Adipocyte (in vitro differentiated cells): ENCODE measurements at regions not wholly inside any gene's neighbourhood (a gene's known extent, or its start where the extent isn't known, plus 50 kb on each side); places are given as distances from the start of the nearest gene placed in this dataset.
A peak's percentile ranks its signal among the peaks of the same experiment; 100 is the strongest.
"Not testable (repeated sequence)": the region's sequence is repeated elsewhere in the genome, so short reads cannot be mapped to it uniquely, and the experiment has no call there.

Source experiments
- DNase-seq: peaks from one replicate; pipeline ENCODE4 v3.0.0-alpha.2; 2015; ENCODE audit warnings: low read depth
- H3K27me3 ChIP-seq: replicated peaks from 2 replicates; pipeline ENCODE4 v1.7.0; 2013; ENCODE audit warnings: mild to moderate bottlenecking, low read length, moderate library complexity; ENCODE audit not compliant: control insufficient read depth, insufficient read depth
- H3K36me3 ChIP-seq: 2 replicates; pipeline ENCODE4 v1.7.0; 2013; ENCODE audit warnings: low read length, mild to moderate bottlenecking, moderate library complexity; ENCODE audit not compliant: control insufficient read depth, insufficient read depth, severe bottlenecking
- H3K4me1 ChIP-seq: 2 replicates; pipeline ENCODE4 v1.7.0; 2013; ENCODE audit warnings: mild to moderate bottlenecking, low read length, moderate library complexity; ENCODE audit not compliant: control insufficient read depth, insufficient read depth
- H3K4me3 ChIP-seq: 2 replicates; pipeline ENCODE4 v1.7.0; 2013; ENCODE audit warnings: mild to moderate bottlenecking, low read length, moderate library complexity
- H3K9ac ChIP-seq: 2 replicates; pipeline ENCODE4 v1.7.0; 2013; ENCODE audit warnings: mild to moderate bottlenecking, low read length, moderate library complexity
- H3K9me3 ChIP-seq: 2 replicates; pipeline ENCODE4 v1.7.0; 2013; ENCODE audit warnings: mild to moderate bottlenecking, low read length, moderate library complexity; ENCODE audit not compliant: control insufficient read depth

GRCh38 chr5:18461766-18462165 lies 827.5 kb downstream of the TAF11L14 start:
- no peaks in the 10 kb centered on the region for H3K36me3 ChIP-seq
- no peaks in the 10 kb centered on the region for H3K9me3 ChIP-seq
- no peaks in the 10 kb centered on the region for H3K27me3 ChIP-seq

GRCh38 chr5:18465833-18466681 lies 831.8 kb downstream of the TAF11L14 start:
- H3K4me1 ChIP-seq: no peaks in the 10 kb centered on the region
- no peaks in the 10 kb centered on the region for H3K9me3 ChIP-seq
- DNase-seq: peak; percentile 78
- no peaks in the 10 kb centered on the region for H3K36me3 ChIP-seq
- H3K27me3 ChIP-seq: no peaks in the 10 kb centered on the region
- no peak overlapping the region for H3K9ac ChIP-seq
- no peak overlapping the region for H3K4me3 ChIP-seq

More at GRCh38 chr5:18461766-18462165, 827.5 kb downstream of the TAF11L14 start:
- no peak overlapping the region for H3K4me3 ChIP-seq
- H3K4me1 ChIP-seq: no peaks in the 10 kb centered on the region
- no peak overlapping the region for H3K9ac ChIP-seq
- no peak for DNase-seq

GRCh38 chr5:18466731-18467130 lies 832.5 kb downstream of the TAF11L14 start:
- no peak for DNase-seq
- Histone ChIP-seq H3K9ac (no peak overlapping the region), H3K4me1 (no peaks in the 10 kb centered on the region), H3K36me3 (no peaks in the 10 kb centered on the region), H3K9me3 (no peaks in the 10 kb centered on the region), H3K4me3 (no peak overlapping the region), H3K27me3 (no peaks in the 10 kb centered on the region)

- not testable (repeated sequence) for H3K36me3 ChIP-seq, H3K27me3 ChIP-seq, H3K9ac ChIP-seq, H3K4me1 ChIP-seq, H3K9me3 ChIP-seq, H3K4me3 ChIP-seq, DNase-seq
Measured at GRCh38 chr5:18471791-18472190, 837.5 kb downstream of the TAF11L14 start.

- no peak for DNase-seq
- Histone ChIP-seq H3K4me1 (no peaks in the 10 kb centered on the region), H3K4me3 (no peak overlapping the region), H3K27me3 (no peaks in the 10 kb centered on the region), H3K9me3 (no peaks in the 10 kb centered on the region), H3K36me3 (no peaks in the 10 kb centered on the region), H3K9ac (no peak overlapping the region)
Measured at GRCh38 chr5:18483451-18483850, 849.2 kb downstream of the TAF11L14 start.

GRCh38 chr5:18487928-18488480 lies 853.7 kb downstream of the TAF11L14 start:
- Histone ChIP-seq H3K4me3 (no peak overlapping the region), H3K4me1 (no peaks in the 10 kb centered on the region), H3K9ac (no peak overlapping the region), H3K9me3 (no peaks in the 10 kb centered on the region), H3K27me3 (no peaks in the 10 kb centered on the region), H3K36me3 (no peaks in the 10 kb centered on the region)
- no peak for DNase-seq

- Histone ChIP-seq H3K4me3 (no peak overlapping the region), H3K9me3 (no peaks in the 10 kb centered on the region), H3K36me3 (no peaks in the 10 kb centered on the region), H3K4me1 (no peaks in the 10 kb centered on the region), H3K27me3 (no peaks in the 10 kb centered on the region), H3K9ac (no peak overlapping the region)
- no peak for DNase-seq
Measured at GRCh38 chr5:18489703-18490102, 855.4 kb downstream of the TAF11L14 start.

- H3K4me3 ChIP-seq: no peak overlapping the region
- no peaks in the 10 kb centered on the region for H3K27me3 ChIP-seq
- no peaks in the 10 kb centered on the region for H3K4me1 ChIP-seq
- H3K36me3 ChIP-seq: no peaks in the 10 kb centered on the region
- no peak overlapping the region for H3K9ac ChIP-seq
- DNase-seq: no peak
- peaks cover under 1% of the 10 kb centered on the region for H3K9me3 ChIP-seq
Measured at GRCh38 chr5:18491349-18491748, 857.1 kb downstream of the TAF11L14 start.

GRCh38 chr5:18495157-18495556 lies 860.9 kb downstream of the TAF11L14 start:
- no peaks in the 10 kb centered on the region for H3K4me1 ChIP-seq
- DNase-seq: no peak

GRCh38 chr5:18496041-18496440 lies 861.8 kb downstream of the TAF11L14 start:
- Histone ChIP-seq H3K27me3 (no peaks in the 10 kb centered on the region), H3K9me3 (peaks cover 13% of the 10 kb centered on the region), H3K4me3 (no peak overlapping the region), H3K9ac (no peak overlapping the region), H3K4me1 (no peaks in the 10 kb centered on the region), H3K36me3 (no peaks in the 10 kb centered on the region)
- no peak for DNase-seq

More at GRCh38 chr5:18495157-18495556, 860.9 kb downstream of the TAF11L14 start:
- H3K36me3 ChIP-seq: no peaks in the 10 kb centered on the region
- H3K4me3 ChIP-seq: no peak overlapping the region
- no peaks in the 10 kb centered on the region for H3K27me3 ChIP-seq
- peaks cover 13% of the 10 kb centered on the region for H3K9me3 ChIP-seq
- H3K9ac ChIP-seq: no peak overlapping the region

GRCh38 chr5:18497089-18497488 lies 862.8 kb downstream of the TAF11L14 start:
- peaks cover 13% of the 10 kb centered on the region for H3K9me3 ChIP-seq
- H3K27me3 ChIP-seq: no peaks in the 10 kb centered on the region
- H3K4me1 ChIP-seq: no peaks in the 10 kb centered on the region
- H3K9ac ChIP-seq: no peak overlapping the region
- no peak for DNase-seq
- H3K4me3 ChIP-seq: no peak overlapping the region
- H3K36me3 ChIP-seq: no peaks in the 10 kb centered on the region
